H54 (cell line): ENCODE measurements at regions not wholly inside any gene's neighbourhood (a gene's known extent, or its start where the extent isn't known, plus 50 kb on each side); places are given as distances from the start of the nearest gene placed in this dataset.

Source experiments
- DNase-seq: peaks from one replicate; pipeline ENCODE4 v3.0.0; 2011; ENCODE audit warnings: low spot score, mixed read lengths; ENCODE audit not compliant: insufficient read length
- FAIRE-seq: peaks from 3 replicates; lab custom pipeline; 2011; peaks lifted over from hg19 to GRCh38; lab: Jason Lieb, UNC
- POLR2A ChIP-seq: IDR thresholded peaks from 2 replicates; pipeline ENCODE4 v1.6.1; 2011; ENCODE audit warnings: low read depth, mild to moderate bottlenecking, low read length

DNA sequence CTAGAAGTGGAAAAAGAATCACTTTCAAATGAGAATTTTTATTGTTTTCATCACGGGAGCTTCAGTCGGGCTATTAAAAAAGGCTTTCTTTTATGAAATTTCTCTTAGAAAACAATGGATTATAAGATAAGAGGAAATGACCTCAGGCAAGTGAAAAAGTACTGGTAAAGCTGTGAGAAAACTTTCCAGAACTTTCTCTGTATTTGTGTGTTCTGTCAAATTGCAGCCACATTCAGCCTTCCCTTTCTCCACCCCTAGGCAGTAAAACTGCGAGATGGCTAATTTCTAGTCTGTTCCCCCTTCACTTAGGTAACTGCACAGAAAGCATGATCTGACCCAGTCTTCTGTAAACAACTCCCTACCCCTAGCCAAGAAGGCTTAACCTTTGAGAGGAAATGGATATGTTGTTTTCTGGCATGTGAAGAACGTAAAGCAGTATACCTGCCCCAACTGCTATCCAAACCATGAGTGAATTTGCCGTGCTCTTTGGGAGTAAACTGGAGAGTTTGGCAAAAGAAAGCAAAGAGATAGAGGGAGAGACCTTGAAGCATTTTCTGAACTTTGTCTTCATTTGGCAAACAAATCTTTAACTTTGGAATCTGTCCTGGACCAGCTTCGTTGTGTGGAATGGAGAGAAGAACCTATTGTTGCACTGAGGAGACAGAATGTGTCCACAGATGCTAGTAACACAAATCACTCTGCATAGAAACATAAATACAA lies 105.4 kb downstream of the ETAA1 start:
- DNase-seq (no peak), FAIRE-seq (no peak)
- TF ChIP-seq POLR2A: no peak

GRCh38 chr2:67503066-67503795 lies 106.1 kb downstream of the ETAA1 start:
- no peak for TF ChIP-seq POLR2A
- peak; percentile 7 for DNase-seq
- FAIRE-seq: no peak

- no peak for TF ChIP-seq POLR2A
- FAIRE-seq: no peak
- no peak for DNase-seq
Observed at GRCh38 chr2:67510745-67511144, 113.6 kb downstream of the ETAA1 start.

DNA sequence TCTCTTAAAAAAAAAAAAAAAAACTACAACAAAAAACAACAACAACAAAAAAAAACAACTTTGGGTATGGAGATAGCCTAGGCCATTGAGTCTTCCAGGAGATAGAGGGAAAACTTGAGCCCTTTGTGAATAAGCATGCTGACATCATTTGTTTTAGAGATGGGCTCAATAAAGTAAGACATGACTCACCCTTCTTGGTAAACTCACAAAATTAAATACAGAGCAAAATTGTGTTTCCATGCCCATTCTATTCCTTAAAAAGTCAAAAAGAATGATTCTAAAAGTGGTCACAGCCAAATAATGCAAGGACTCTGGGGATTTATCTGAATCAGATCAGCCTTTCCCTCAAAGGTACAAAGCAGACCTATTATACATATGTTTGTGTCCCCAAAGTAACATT lies 117.4 kb downstream of the ETAA1 start:
- FAIRE-seq (no peak), DNase-seq (no peak)
- no peak for TF ChIP-seq POLR2A

DNA sequence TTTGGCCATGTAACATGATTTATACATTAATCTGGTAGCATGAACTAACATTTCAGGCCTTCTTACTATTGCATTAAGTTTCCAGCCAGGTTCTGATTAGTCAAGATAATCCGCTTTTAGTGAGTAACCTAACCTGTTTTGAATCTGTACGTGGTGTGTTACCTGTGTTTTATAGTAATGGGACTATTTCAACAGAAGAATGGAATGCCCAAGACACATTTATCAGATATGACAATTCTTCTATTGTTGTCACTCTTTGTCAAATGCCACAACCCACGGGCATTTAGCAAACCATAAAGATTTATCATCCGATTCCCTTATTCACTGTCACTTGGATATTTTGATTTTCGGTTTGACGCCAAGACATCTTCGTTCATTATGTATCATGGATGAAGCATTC lies 117.9 kb downstream of the ETAA1 start:
- DNase-seq: no peak
- no peak for TF ChIP-seq POLR2A
- no peak for FAIRE-seq

DNA sequence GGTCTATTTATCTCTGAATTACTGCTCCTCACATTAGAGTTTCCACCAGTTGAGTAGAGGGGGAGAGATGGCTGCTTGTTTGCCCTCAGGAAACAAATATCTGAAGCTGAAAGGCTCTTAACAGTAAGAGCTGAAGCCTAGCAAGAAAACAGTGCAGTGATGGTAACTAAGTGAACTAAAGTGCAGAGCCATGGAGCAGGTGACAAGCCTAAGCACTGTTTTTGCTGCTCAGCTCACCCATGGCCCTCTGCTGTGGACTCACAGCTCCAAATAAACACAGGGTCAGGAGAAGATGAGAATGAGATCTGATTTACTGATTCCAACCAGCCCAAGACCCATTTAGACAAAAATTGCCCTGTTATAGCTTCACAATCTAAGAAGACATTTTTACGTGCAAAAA lies 118.4 kb downstream of the ETAA1 start:
- DNase-seq (no peak), FAIRE-seq (no peak)
- TF ChIP-seq POLR2A: no peak

- FAIRE-seq: no peak
- TF ChIP-seq POLR2A: no peak
- no peak for DNase-seq
Observed at GRCh38 chr2:67516362-67516761, 119.2 kb downstream of the ETAA1 start.

DNA sequence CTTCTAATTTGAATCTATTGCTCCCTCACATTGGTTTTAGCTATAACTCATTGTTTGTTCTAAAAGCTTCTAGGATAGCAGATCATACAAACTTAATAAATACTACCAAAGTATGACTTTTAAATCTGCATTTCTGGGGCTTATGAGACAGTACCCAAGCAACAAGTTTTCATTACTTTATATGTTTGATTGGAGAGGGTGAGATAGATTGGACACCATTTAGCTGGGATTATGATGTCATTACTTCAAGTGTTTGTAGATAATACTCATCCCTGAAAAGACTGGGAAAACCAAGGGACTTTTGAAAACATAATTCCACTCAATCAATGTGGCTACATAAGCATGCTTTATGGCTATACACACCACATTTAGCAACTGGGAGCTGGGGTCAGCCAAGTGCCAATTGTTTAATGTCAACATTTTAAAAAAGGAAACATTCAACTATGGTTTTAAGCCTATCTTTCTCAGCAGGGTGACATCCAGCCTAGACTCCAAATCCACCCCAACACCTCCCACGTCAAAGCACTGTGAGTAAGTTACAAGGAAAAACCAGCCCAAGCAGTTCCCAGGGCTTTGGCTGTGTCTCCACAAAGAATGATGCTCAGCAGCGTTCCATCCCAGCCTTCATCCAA lies 119.9 kb downstream of the ETAA1 start:
- FAIRE-seq (no peak), DNase-seq (no peak)
- no peak for TF ChIP-seq POLR2A

GRCh38 chr2:67522148-67522547 lies 125.0 kb downstream of the ETAA1 start:
- no peak for FAIRE-seq
- no peak for DNase-seq
- TF ChIP-seq POLR2A: no peak

DNA sequence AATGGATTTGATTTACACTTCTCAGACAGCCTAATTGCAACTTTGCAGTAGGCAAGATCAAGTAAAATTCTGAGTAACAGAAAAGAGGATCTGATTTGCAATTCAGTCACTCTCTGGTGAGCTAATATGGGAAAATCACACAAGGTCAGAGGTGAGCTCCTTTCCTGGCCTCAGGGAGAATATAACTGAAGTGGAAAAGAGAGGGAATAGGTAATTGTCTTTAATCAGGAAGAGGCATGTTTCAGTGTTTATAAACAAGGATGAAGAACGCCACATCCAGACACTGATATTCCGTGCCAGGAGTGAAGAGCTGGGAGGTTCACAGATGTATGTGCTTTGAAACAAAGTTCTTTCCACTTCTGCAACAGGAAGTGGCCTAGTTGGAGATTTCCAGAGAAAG lies 127.1 kb downstream of the ETAA1 start:
- no peak for TF ChIP-seq POLR2A
- no peak for DNase-seq
- FAIRE-seq: no peak

GRCh38 chr2:67524777-67525176 lies 127.6 kb downstream of the ETAA1 start:
- FAIRE-seq (no peak), DNase-seq (no peak)
- TF ChIP-seq POLR2A: no peak

DNA sequence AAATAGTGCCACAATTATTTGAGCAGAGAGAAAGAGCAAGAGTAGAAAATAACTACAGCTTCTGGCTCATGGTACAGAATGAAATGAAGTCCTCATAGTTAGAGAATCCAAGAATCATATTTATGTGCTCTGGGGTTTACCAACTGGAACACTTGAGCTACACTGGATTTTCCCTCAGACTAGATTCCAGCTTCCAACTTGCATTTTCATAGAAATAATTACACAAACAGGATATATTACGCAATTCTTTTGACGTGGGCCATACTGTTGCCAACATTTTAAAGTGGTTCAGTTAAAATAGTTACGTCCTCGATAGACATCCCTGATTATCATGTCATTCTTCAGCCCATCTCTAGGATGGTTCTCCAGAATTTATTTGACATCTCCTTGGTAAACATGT lies 129.2 kb downstream of the ETAA1 start:
- no peak for FAIRE-seq
- no peak for TF ChIP-seq POLR2A
- no peak for DNase-seq

DNA sequence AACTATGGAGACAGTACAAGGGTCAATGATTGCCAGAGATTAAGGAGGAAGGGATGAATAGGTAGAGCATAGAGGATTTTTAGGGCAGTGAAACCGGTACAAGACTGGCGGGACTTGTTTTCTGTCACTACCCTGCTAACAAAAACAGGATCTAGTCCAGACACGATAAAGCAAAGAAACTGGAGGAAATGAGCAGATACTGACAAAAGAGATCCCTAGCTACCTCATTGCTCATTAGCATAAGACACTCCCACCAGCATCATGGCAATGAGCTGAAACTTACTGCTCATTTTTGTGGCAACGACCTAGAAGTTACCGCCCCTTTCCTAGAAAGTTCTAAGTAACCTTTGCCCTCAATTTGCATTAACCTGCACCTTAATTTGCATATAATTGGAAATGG lies 131.2 kb downstream of the ETAA1 start:
- FAIRE-seq: no peak
- TF ChIP-seq POLR2A: no peak

DNA sequence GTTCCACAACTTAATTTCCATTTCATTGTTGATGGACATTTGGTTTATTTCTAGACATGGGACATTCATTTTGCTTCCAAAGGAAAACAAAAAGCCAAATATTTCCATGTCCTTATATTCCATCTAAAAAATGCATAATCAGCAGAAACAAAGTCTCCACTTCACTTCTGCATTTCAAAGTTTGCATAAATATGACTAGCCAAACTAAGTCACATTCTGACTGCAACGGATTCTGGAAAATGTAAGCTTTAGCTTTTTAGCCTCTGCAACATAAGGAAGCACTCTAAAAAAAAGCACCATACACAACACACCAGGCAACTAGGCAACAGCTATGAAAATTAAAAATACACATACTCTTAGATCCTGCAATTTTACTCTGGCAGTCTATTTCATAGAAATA lies 135.3 kb downstream of the ETAA1 start:
- FAIRE-seq (no peak), DNase-seq (no peak)
- no peak for TF ChIP-seq POLR2A

More for the DNA sequence above, 131.2 kb downstream of the ETAA1 start:
- DNase-seq: no peak
